ENCODE measurements at regions not wholly inside any gene's neighbourhood (a gene's known extent, or its start where the extent isn't known, plus 50 kb on each side); places are given as distances from the start of the nearest gene placed in this dataset.

DNA sequence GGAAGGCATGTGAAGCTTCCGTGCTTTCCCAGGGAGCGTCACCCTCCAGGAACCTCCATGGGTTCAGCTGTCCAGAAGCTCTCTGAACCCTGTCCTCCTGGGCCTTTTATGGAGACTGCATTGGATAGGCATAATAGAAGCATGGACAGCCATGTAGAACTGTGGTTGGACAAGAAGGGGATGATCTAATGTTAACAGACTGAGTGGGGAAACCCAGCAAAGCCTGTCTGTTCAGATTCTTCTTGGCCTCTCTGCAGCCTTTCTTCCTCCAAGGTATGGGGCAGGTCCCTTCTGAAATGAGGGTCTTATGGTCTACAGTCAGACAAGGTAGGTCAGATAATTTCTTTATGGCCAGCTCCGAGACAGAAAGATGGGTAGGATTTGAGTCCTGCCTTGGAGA lies 59.1 kb upstream of the CTNNA1 start:
- TF ChIP-seq, protein P1, sequence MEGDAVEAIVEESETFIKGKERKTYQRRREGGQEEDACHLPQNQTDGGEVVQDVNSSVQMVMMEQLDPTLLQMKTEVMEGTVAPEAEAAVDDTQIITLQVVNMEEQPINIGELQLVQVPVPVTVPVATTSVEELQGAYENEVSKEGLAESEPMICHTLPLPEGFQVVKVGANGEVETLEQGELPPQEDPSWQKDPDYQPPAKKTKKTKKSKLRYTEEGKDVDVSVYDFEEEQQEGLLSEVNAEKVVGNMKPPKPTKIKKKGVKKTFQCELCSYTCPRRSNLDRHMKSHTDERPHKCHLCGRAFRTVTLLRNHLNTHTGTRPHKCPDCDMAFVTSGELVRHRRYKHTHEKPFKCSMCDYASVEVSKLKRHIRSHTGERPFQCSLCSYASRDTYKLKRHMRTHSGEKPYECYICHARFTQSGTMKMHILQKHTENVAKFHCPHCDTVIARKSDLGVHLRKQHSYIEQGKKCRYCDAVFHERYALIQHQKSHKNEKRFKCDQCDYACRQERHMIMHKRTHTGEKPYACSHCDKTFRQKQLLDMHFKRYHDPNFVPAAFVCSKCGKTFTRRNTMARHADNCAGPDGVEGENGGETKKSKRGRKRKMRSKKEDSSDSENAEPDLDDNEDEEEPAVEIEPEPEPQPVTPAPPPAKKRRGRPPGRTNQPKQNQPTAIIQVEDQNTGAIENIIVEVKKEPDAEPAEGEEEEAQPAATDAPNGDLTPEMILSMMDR (conservative IDR thresholded peaks at IDR 0.05; ENCODE audit: low read length) = no peak
- no peak for TF ChIP-seq EZH2phosphoT487 (IDR thresholded peaks at IDR 0.05; ENCODE audit: borderline replicate concordance, low read depth, low read length)

Measured in OCI-LY7 (cell line).